ENCODE measurements at regions not wholly inside any gene's neighbourhood (a gene's known extent, or its start where the extent isn't known, plus 50 kb on each side); places are given as distances from the start of the nearest gene placed in this dataset.

DNA sequence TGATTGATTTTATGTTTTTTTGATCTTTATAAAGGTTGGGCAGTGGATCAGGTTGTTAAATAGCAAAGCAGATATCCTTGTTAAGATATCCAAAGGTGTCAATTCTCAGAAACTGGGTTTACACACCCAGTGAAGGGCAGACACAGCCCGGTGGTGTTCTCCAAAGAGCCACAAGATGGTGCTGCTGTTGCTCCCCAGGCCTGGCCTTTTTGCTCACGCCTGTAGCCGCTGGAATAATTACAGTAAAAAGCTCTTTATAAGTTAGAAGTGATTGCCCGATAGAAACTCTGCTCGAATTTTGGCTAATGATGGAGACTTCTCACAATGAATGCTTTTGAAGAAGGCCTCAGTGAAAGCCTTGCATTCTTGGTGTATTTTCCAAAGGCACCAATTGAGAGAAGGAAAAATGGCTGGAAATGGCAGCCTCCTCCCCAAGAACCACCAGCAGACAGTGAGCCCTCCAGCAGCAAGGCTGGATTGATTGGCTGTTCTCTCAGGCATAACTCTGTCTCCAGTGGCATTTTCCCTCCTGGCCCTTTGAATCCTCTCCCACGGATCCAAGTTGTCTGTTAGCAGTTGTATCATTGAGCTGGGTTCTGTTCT, 120.5 kb upstream of the CHD6 start:
- TF ChIP-seq, protein P1, sequence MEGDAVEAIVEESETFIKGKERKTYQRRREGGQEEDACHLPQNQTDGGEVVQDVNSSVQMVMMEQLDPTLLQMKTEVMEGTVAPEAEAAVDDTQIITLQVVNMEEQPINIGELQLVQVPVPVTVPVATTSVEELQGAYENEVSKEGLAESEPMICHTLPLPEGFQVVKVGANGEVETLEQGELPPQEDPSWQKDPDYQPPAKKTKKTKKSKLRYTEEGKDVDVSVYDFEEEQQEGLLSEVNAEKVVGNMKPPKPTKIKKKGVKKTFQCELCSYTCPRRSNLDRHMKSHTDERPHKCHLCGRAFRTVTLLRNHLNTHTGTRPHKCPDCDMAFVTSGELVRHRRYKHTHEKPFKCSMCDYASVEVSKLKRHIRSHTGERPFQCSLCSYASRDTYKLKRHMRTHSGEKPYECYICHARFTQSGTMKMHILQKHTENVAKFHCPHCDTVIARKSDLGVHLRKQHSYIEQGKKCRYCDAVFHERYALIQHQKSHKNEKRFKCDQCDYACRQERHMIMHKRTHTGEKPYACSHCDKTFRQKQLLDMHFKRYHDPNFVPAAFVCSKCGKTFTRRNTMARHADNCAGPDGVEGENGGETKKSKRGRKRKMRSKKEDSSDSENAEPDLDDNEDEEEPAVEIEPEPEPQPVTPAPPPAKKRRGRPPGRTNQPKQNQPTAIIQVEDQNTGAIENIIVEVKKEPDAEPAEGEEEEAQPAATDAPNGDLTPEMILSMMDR (conservative IDR thresholded peaks at IDR 0.05; ENCODE audit: low read depth, low read length): peak; percentile 93
- no peak for TF ChIP-seq EZH2 (IDR thresholded peaks at IDR 0.05; ENCODE audit: borderline replicate concordance, low read depth, low read length, poor library complexity, severe bottlenecking)
